ENCODE measurements at regions not wholly inside any gene's neighbourhood (a gene's known extent, or its start where the extent isn't known, plus 50 kb on each side); places are given as distances from the start of the nearest gene placed in this dataset.

- no peak for TF ChIP-seq POLR2AphosphoS2 (IDR thresholded peaks at IDR 0.05; ENCODE audit: low read depth, low read length)
- no peak for TF ChIP-seq STAT1 (conservative IDR thresholded peaks at IDR 0.05)
- no peak for TF ChIP-seq TARDBP (IDR thresholded peaks at IDR 0.05; ENCODE audit: borderline replicate concordance)
- 0 out of 2 replicates have a peak, but pooled peaks have one; percentile 16 for TF ChIP-seq ATF7 (IDR thresholded peaks at IDR 0.05; ENCODE audit: low read depth)
- TF ChIP-seq HCFC1 (IDR thresholded peaks at IDR 0.05; ENCODE audit: low read length), result no peak
- TF ChIP-seq BMI1 (IDR thresholded peaks at IDR 0.05; ENCODE audit: borderline replicate concordance), result peak; percentile 52
- TF ChIP-seq FOS (IDR thresholded peaks at IDR 0.05; ENCODE audit: borderline replicate concordance, extremely low read depth, insufficient read length), result no peak
- no peak; the same call in 1 of the 2 replicates for TF ChIP-seq NR2F1 (conservative IDR thresholded peaks at IDR 0.05)
- 0 out of 4 replicates have a peak, but pooled peaks of 1 of the 2 experiments have one; percentile 14 for TF ChIP-seq BHLHE40 (IDR thresholded peaks at IDR 0.05; ENCODE audit: borderline replicate concordance in 1 of 2, low read depth in 2 of 2, low read length in 1 of 2)
- no peak for TF ChIP-seq SUZ12 (IDR thresholded peaks at IDR 0.05; ENCODE audit: unreplicated experiment)
- no peak for TF ChIP-seq EGR1 (IDR thresholded peaks at IDR 0.05; ENCODE audit: borderline replicate concordance in 1 of 2, low read depth in 2 of 2, low read length in 2 of 2)
- TF ChIP-seq HDAC6 (IDR thresholded peaks at IDR 0.05; ENCODE audit: unreplicated experiment), result no peak
- TF ChIP-seq MLLT1 (IDR thresholded peaks at IDR 0.05), result no peak
- no peak for TF ChIP-seq HSF1 (IDR thresholded peaks at IDR 0.05; ENCODE audit: low read depth, low read length)
- TF ChIP-seq DPF2 (IDR thresholded peaks at IDR 0.05), result peak; percentile 63
- no peak for TF ChIP-seq TCF3 (IDR thresholded peaks at IDR 0.05; ENCODE audit: borderline replicate concordance, insufficient read depth, low read depth, low read length)
- no peak for TF ChIP-seq LARP7 (IDR thresholded peaks at IDR 0.05)
- TF ChIP-seq ZBTB11 (CRISPR knock-in tag; IDR thresholded peaks at IDR 0.05), result no peak
- no peak for TF ChIP-seq BCLAF1 (IDR thresholded peaks at IDR 0.05)
- no peak for TF ChIP-seq PML (IDR thresholded peaks at IDR 0.05; ENCODE audit: low read length)
- no peak for TF ChIP-seq TCF12 (IDR thresholded peaks at IDR 0.05; ENCODE audit: low read depth, low read length)
- no peak for TF ChIP-seq CEBPB (IDR thresholded peaks at IDR 0.05; ENCODE audit: borderline replicate concordance in 1 of 2, low read depth in 2 of 2, low read length in 2 of 2)
- no peak for TF ChIP-seq CHD1 (IDR thresholded peaks at IDR 0.05; ENCODE audit: low read depth, low read length)
Measured at GRCh38 chr10:56481521-56482091, 120.5 kb upstream of the ZWINT start (continued).

All from GM12878 (cell line).